A673 (cell line): ENCODE measurements at regions not wholly inside any gene's neighbourhood (a gene's known extent, or its start where the extent isn't known, plus 50 kb on each side); places are given as distances from the start of the nearest gene placed in this dataset.

Experiments used
- CTCF ChIP-seq: fragments of 300-800, 200-600 bp; sonication (generic); conservative IDR thresholded peaks from 2 replicates; pipeline ENCODE4 v1.5.1; 2017; ENCODE audit warnings: low read depth, mild to moderate bottlenecking, antibody characterized with exemption, low read length, moderate library complexity, mixed read lengths
- EZH2 ChIP-seq: fragments of 200-600 bp; sonication (generic); IDR thresholded peaks from 2 replicates; pipeline ENCODE4 v1.6.1; 2017; ENCODE audit warnings: borderline replicate concordance, low read depth, mild to moderate bottlenecking, mixed read lengths, antibody characterized with exemption, low read length; ENCODE audit not compliant: poor library complexity, severe bottlenecking

GRCh38 chr4:79199743-79200142, 126.1 kb downstream of the NAA11 start:
- TF ChIP-seq EZH2, result no peak
- TF ChIP-seq CTCF, result no peak
